IMR-90 (cell line): ENCODE measurements at regions not wholly inside any gene's neighbourhood (a gene's known extent, or its start where the extent isn't known, plus 50 kb on each side); places are given as distances from the start of the nearest gene placed in this dataset.

Experiments
- ATAC-seq: fragments of 200-7000 bp; cut with Tn5 transposase; 2 replicates; pipeline ENCODE4 v1.9.1; 2020; ENCODE audit warnings: low read depth, mild to moderate bottlenecking, moderate library complexity
- BruUV-seq: library from RNA; stranded (reverse); fragments of 400-500 nt; replicated peaks from 2 replicates; lab custom pipeline; 2021; lab: Mats Ljungman, UMichigan
- CTCF ChIA-PET: fragments of 300-600 bp; formaldehyde crosslinking; extraction: SDS; loops from one replicate; lab custom pipeline; 2021; ENCODE audit warnings: antibody characterized with exemption; lab: Yijun Ruan, JAX
- POLR2A ChIA-PET: fragments of 300-600 bp; sonication (Branson Sonifier 250); formaldehyde crosslinking; loops from one replicate; lab custom pipeline; 2022; ENCODE audit warnings: antibody characterized with exemption; ENCODE audit not compliant: unreplicated experiment; lab: Charles Lee
- DNase-seq: peaks from one replicate; pipeline ENCODE4 v3.0.0; 2013
- H2AFZ ChIP-seq: replicated peaks from 2 replicates; pipeline ENCODE3; 2013; ENCODE audit warnings: low read length, mild to moderate bottlenecking; ENCODE audit not compliant: poor library complexity
- H2AK5ac ChIP-seq: 2 replicates; pipeline ENCODE4 v1.6.1; 2013; ENCODE audit warnings: low read depth, low read length, inconsistent platforms
- H2AK9ac ChIP-seq: replicated peaks from 2 replicates; pipeline ENCODE3; 2013; ENCODE audit warnings: mild to moderate bottlenecking, low read depth, low read length, moderate library complexity; ENCODE audit not compliant: poor library complexity
- H2BK120ac ChIP-seq: 2 replicates; pipeline ENCODE4 v1.6.1; 2013; ENCODE audit warnings: low read depth, low read length, inconsistent platforms
- H2BK15ac ChIP-seq: 3 replicates; pipeline ENCODE4 v1.6.1; 2013; ENCODE audit warnings: low read depth, low read length, inconsistent platforms
- H2BK20ac ChIP-seq: 2 replicates; pipeline ENCODE4 v1.6.1; 2013; ENCODE audit warnings: low read depth, mild to moderate bottlenecking, inconsistent platforms, low read length, moderate library complexity
- H2BK5ac ChIP-seq: 2 replicates; pipeline ENCODE4 v1.6.1; 2013; ENCODE audit warnings: mild to moderate bottlenecking, low read depth, low read length, inconsistent platforms; ENCODE audit not compliant: poor library complexity, severe bottlenecking
- H3K14ac ChIP-seq: replicated peaks from 2 replicates; pipeline ENCODE4 v1.6.1; 2013; ENCODE audit warnings: low read depth, low read length, inconsistent platforms
- H3K18ac ChIP-seq: 2 replicates; pipeline ENCODE4 v1.6.1; 2013; ENCODE audit warnings: low read depth, low read length, control low read depth
- H3K23ac ChIP-seq: 2 replicates; pipeline ENCODE4 v1.6.1; 2013; ENCODE audit warnings: low read depth, low read length, inconsistent platforms
- H3K27ac ChIP-seq: 2 replicates; pipeline ENCODE4 v1.5.1; 2013; ENCODE audit warnings: mild to moderate bottlenecking, control low read depth, low read length; ENCODE audit not compliant: insufficient read depth
- H3K27me3 ChIP-seq: 2 replicates; pipeline ENCODE4 v1.6.1; 2013; ENCODE audit warnings: low read length; ENCODE audit not compliant: control insufficient read depth, insufficient read depth
- H3K36me3 ChIP-seq: 2 replicates; pipeline ENCODE4 v1.6.1; 2013; ENCODE audit warnings: low read length, mixed read lengths; ENCODE audit not compliant: control insufficient read depth, insufficient read depth
- H3K4ac ChIP-seq: 2 replicates; pipeline ENCODE4 v1.6.1; 2013; ENCODE audit warnings: low read depth, low read length, inconsistent platforms
- H3K4me1 ChIP-seq: 2 replicates; pipeline ENCODE4 v1.6.1; 2013; ENCODE audit warnings: low read length, mixed read lengths; ENCODE audit not compliant: control insufficient read depth, insufficient read depth
- H3K4me2 ChIP-seq: 2 replicates; pipeline ENCODE4 v1.6.1; 2013; ENCODE audit warnings: low read depth, mild to moderate bottlenecking, control low read depth, low read length, moderate library complexity
- H3K4me3 ChIP-seq: 2 replicates; pipeline ENCODE4 v1.5.1; 2013; ENCODE audit warnings: low read depth, mild to moderate bottlenecking, control low read depth, low read length, moderate library complexity; ENCODE audit not compliant: insufficient read depth
- H3K56ac ChIP-seq: 2 replicates; pipeline ENCODE4 v1.6.1; 2013; ENCODE audit warnings: low read length, inconsistent platforms; ENCODE audit not compliant: insufficient read depth; ENCODE audit errors: extremely low read depth
- H3K79me1 ChIP-seq, 2 experiments: 2 replicates each; pipeline ENCODE4 v1.6.1; 2013; ENCODE audit warnings: low read length in 2 of 2, inconsistent platforms in 1 of 2, low read depth in 1 of 2
- H3K9ac ChIP-seq: 2 replicates; pipeline ENCODE4 v1.6.1; 2013; ENCODE audit warnings: low read depth, low read length, control low read depth
- H3K9me1 ChIP-seq: 2 replicates; pipeline ENCODE4 v1.6.1; 2013; ENCODE audit warnings: low read length, inconsistent platforms; ENCODE audit not compliant: insufficient read depth
- H3K9me3 ChIP-seq: 2 replicates; pipeline ENCODE4 v1.6.1; 2013; ENCODE audit warnings: low read length; ENCODE audit not compliant: control insufficient read depth, insufficient read depth
- H4K20me1 ChIP-seq: 2 replicates; pipeline ENCODE4 v1.6.1; 2013; ENCODE audit warnings: low read length, inconsistent platforms; ENCODE audit not compliant: insufficient read depth
- H4K5ac ChIP-seq: 2 replicates; pipeline ENCODE4 v1.6.1; 2013; ENCODE audit warnings: mild to moderate bottlenecking, low read depth, low read length, control low read depth
- H4K8ac ChIP-seq, 2 experiments: 2 replicates each; pipeline ENCODE4 v1.6.1; 2013; ENCODE audit warnings: low read depth in 2 of 2, low read length in 2 of 2, control low read depth in 1 of 2, inconsistent platforms in 1 of 2
- H4K91ac ChIP-seq: 2 replicates; pipeline ENCODE4 v1.6.1; 2013; ENCODE audit warnings: low read depth, low read length, inconsistent platforms; ENCODE audit not compliant: insufficient read depth
- BHLHE40 ChIP-seq: fragments of 150-350 bp; IDR thresholded peaks from 2 replicates; pipeline ENCODE4 v1.6.1; 2016; ENCODE audit warnings: mild to moderate bottlenecking, low read depth, low read length
- CEBPB ChIP-seq: IDR thresholded peaks from 2 replicates; pipeline ENCODE4 v1.6.1; 2012; ENCODE audit warnings: low read depth, low read length, improper control_type of control experiment
- CTCF ChIP-seq: conservative IDR thresholded peaks from 2 replicates; pipeline ENCODE4 v1.5.1; 2012; ENCODE audit warnings: mild to moderate bottlenecking, low read depth, low read length, improper control_type of control experiment
- FOS ChIP-seq: fragments of 150-350 bp; IDR thresholded peaks from 2 replicates; pipeline ENCODE4 v1.6.1; 2016; ENCODE audit warnings: low read depth, low read length
- MAFK ChIP-seq: IDR thresholded peaks from 2 replicates; pipeline ENCODE4 v1.6.1; 2012; ENCODE audit warnings: low read depth, low read length, improper control_type of control experiment
- MAZ ChIP-seq: IDR thresholded peaks from 2 replicates; pipeline ENCODE4 v1.6.1; 2012; ENCODE audit warnings: low read depth, mild to moderate bottlenecking, low read length, improper control_type of control experiment, moderate library complexity, borderline replicate concordance
- MXI1 ChIP-seq: IDR thresholded peaks from 2 replicates; pipeline ENCODE4 v1.6.1; 2012; ENCODE audit warnings: low read depth, mild to moderate bottlenecking, low read length, moderate library complexity, borderline replicate concordance
- NFE2L2 ChIP-seq: fragments of 150-350 bp; IDR thresholded peaks from 2 replicates; pipeline ENCODE4 v1.6.1; 2016; ENCODE audit warnings: low read depth, mild to moderate bottlenecking, low read length
- POLR2A ChIP-seq: IDR thresholded peaks from 2 replicates; pipeline ENCODE4 v1.6.1; 2012; ENCODE audit warnings: mild to moderate bottlenecking, low read depth, low read length
- RAD21 ChIP-seq: IDR thresholded peaks from 2 replicates; pipeline ENCODE4 v1.6.1; 2012; ENCODE audit warnings: low read length, improper control_type of control experiment
- RCOR1 ChIP-seq: IDR thresholded peaks from 2 replicates; pipeline ENCODE4 v1.6.1; 2012; ENCODE audit warnings: mild to moderate bottlenecking, low read length, improper control_type of control experiment; ENCODE audit not compliant: insufficient replicate concordance
- RFX5 ChIP-seq: IDR thresholded peaks from 2 replicates; pipeline ENCODE4 v1.8.0; 2012; ENCODE audit warnings: low read depth, mild to moderate bottlenecking, low read length, moderate library complexity
- SMC3 ChIP-seq: fragments of 150-350 bp; IDR thresholded peaks from 2 replicates; pipeline ENCODE4 v1.6.1; 2016; ENCODE audit warnings: low read depth, mild to moderate bottlenecking, antibody characterized with exemption, low read length, moderate library complexity
- WGBS, 2 experiments: methylation state at CpG; one replicate each; pipeline versions ENCODE4 v1.1.5 to v1.1.7; 2013; ENCODE audit warnings: missing lambda C conversion rate in 2 of 2; ENCODE audit not compliant: insufficient read length in 1 of 2; ENCODE audit errors: extremely low coverage in 2 of 2; 5-methylcytosine and 5-hydroxymethylcytosine counted together
- dilution Hi-C: fragments of 300-500 bp; cut with HindIII; formaldehyde crosslinking; loops from one replicate; pipeline ENCODE4 v1.14.3; 2018; ENCODE audit warnings: low sequenced_read_pairs; ENCODE audit not compliant: unreplicated experiment
- in situ Hi-C: fragments of 300-500 bp; cut with MboI; formaldehyde crosslinking; loops from 3 replicates; pipeline ENCODE4 v1.14.3; 2019; ENCODE audit warnings: low sequenced_read_pairs, inconsistent platforms, mixed read lengths
- intact Hi-C: fragments of 100-400 bp; cut with micrococcal nuclease; formaldehyde crosslinking; loops from 2 replicates; pipeline ENCODE4 v1.10.0; 2022
- TF ChIP-seq, protein P1 (sequence below): fragments of 150-350 bp; IDR thresholded peaks from 2 replicates; pipeline ENCODE4 v1.6.1; 2016; ENCODE audit warnings: low read depth, mild to moderate bottlenecking, low read length, moderate library complexity, borderline replicate concordance
- TF ChIP-seq, protein P2 (sequence below): fragments of 150-350 bp; IDR thresholded peaks from 2 replicates; pipeline ENCODE4 v1.6.1; 2017; ENCODE audit warnings: mild to moderate bottlenecking, antibody characterized with exemption, low read length, low read depth

DNA sequence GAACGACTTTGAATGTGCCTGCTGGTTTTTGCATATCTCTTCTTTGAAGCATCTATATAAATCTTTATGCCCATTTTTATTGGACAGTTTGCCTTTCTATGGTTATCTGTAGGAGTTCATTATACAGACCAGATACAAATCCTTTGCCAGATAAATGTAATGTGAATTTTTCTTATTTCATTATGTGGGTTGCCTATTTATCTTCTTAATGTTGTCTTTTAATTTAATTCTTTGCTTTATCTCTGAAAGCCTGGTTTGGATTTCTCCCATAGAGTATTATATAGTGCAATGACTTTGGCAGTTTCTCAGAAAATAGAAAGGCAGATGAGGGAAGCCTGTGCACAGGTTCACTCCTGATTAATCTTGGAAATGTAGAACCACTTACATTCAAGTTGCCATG lies 1025.1 kb downstream of the GRM8 start:
- in situ Hi-C loops (no loop called here), dilution Hi-C loops (no loop called here), intact Hi-C loops (no loop called here)
- no CpG with 5 or more reads among the region's 1 CpG for WGBS, 2 experiments
- Histone ChIP-seq H3K56ac (no peak overlapping the region), H4K91ac (no peak overlapping the region), H4K20me1 (no peaks in the 10 kb centered on the region), H3K4me2 (no peak overlapping the region), H2BK20ac (no peak overlapping the region), H4K8ac (no peak overlapping the region), H2AFZ (no peak overlapping the region), H3K18ac (no peak overlapping the region), H2BK15ac (no peak overlapping the region), H3K27ac (no peak overlapping the region), H3K9ac (no peak overlapping the region), H3K36me3 (no peaks in the 10 kb centered on the region), H3K27me3 (no peaks in the 10 kb centered on the region), H3K4ac (no peak overlapping the region), H3K9me3 (peaks cover 11% of the 10 kb centered on the region), H3K4me1 (no peaks in the 10 kb centered on the region), H3K14ac (no peak overlapping the region), H2BK5ac (no peak overlapping the region), H4K5ac (no peak overlapping the region), H3K9me1 (no peaks in the 10 kb centered on the region), H2AK9ac (no peak overlapping the region), H2AK5ac (no peak overlapping the region), H3K79me1 (no peaks in the 10 kb centered on the region), H2BK120ac (no peak overlapping the region), H3K23ac (no peak overlapping the region), H3K4me3 (no peak overlapping the region)
- no peak for DNase-seq
- ChIA-PET CTCF (no interaction called here), POLR2A (no interaction called here)
- TF ChIP-seq RAD21 (no peak), SMC3 (no peak), MAZ (no peak), RFX5 (no peak), POLR2A (no peak), FOS (no peak), RCOR1 (no peak), BHLHE40 (no peak), CEBPB (no peak), MXI1 (no peak), MAFK (no peak), CTCF (no peak), NFE2L2 (no peak)
- TF ChIP-seq, protein P1, sequence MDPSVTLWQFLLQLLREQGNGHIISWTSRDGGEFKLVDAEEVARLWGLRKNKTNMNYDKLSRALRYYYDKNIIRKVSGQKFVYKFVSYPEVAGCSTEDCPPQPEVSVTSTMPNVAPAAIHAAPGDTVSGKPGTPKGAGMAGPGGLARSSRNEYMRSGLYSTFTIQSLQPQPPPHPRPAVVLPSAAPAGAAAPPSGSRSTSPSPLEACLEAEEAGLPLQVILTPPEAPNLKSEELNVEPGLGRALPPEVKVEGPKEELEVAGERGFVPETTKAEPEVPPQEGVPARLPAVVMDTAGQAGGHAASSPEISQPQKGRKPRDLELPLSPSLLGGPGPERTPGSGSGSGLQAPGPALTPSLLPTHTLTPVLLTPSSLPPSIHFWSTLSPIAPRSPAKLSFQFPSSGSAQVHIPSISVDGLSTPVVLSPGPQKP, result no peak
- TF ChIP-seq, protein P2, sequence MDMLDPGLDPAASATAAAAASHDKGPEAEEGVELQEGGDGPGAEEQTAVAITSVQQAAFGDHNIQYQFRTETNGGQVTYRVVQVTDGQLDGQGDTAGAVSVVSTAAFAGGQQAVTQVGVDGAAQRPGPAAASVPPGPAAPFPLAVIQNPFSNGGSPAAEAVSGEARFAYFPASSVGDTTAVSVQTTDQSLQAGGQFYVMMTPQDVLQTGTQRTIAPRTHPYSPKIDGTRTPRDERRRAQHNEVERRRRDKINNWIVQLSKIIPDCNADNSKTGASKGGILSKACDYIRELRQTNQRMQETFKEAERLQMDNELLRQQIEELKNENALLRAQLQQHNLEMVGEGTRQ, result no peak
- BruUV-seq, result no TSS peak
- ATAC-seq, result no peak
